Dermis microvascular lymphatic vessel endothelial cell (primary cell): ENCODE measurements at regions not wholly inside any gene's neighbourhood (a gene's known extent, or its start where the extent isn't known, plus 50 kb on each side); places are given as distances from the start of the nearest gene placed in this dataset.

Experiments used
- DNase-seq, 2 donors: peaks; one replicate each; pipeline versions ENCODE4 v3.0.0 to v3.0.0-alpha.2; 2010; ENCODE audit warnings: low read depth in 2 of 2

DNA sequence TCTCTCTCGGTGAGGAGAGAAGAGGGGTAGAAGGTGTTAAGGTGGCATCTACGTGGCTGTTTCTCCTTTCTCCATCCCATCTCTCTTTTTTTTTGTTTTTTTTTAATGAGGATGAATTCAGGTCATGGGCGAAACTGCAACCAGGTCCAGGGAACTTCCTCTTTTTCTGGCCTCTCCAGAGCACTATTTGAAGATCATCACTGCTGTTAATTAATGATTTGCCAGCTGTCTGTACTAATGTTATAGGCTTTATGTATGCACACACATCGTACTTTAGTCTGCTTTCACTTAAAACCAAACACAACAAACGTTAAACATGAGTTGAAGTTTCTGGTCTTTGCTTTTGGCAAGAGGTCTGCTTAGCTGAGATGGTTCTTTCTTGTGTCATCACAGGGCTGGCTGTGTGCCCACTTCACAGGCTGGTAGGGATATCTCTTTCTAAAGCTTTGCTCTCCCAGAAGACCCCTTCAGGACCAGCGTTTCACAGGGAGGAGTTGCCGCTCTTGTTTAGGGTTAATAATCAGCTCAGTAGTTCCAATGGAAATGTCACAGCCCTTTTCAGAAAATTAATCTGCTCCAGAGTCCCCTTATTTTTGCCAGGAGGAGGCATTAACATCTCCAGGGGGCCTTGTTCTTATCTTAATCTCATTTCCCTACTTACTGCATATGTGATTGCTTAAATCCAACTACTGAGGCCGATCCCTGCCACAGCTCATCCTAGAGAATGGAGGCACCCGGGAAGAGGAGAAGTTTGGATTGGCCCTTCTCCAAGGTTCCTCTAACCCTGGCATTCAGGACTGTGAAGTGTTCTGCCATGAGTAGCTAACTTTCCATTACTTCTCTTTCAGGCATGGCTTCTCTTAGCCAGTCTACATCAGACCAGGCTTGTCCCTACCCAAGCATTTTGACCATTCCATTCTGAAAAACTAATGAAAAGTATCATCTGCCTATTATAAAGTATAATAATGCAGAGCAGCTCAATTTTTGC lies 273.9 kb upstream of the NFE2L3 start:
- DNase-seq, result no peak

DNA sequence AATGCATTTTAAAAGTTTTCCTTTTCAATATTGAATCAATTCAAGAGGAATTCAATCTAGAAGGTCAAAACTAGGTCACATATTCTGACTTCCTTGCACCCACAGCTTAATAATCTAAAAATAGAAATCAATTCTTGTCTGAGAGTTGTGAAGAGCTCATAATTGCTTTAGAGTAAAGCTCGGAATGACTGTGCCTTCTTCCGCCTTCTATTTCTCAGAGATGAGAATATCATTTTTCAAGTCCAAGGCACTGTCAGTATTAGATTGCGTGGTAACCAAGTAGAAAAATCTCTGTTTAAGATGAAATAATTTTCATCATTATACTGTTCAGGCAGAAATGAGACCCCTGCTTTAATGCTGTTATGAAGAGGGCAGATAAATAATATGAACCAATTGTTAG lies 272.2 kb upstream of the NFE2L3 start:
- DNase-seq, result no peak

DNA sequence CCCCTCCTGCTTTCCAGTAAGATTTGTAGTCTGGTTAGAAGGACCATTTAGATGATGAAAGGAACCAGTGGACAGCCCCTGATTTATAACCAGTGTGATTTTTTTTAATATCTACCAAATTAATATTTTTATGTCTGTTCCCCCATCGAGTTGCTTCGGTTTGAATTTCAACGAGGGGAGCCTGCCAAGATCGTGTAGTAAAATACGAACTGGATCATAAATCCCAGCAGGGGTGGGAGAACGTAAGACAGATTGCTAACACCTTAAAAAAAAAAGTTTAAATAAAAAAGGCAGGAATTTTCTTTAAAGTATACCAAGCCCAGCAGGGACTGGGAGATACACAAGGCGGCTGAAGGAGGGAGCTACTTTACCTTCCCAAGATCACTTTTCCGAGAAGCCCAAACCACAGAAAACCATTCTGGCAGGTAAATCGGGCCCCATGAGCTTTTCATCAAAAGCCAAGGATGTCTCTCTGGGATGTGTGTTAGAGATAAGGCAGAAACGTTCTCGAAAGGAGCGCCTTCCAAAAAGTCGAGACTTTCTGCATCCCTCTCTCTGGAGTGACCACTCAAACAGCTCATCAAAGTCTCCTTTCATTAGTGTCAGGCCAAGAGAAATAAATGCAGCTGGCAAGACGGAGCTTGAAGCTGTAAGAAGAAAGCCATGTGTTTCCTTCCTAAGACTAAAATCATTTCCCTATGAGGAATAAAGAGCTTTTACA lies 270.5 kb upstream of the NFE2L3 start:
- DNase-seq, result no peak

DNA sequence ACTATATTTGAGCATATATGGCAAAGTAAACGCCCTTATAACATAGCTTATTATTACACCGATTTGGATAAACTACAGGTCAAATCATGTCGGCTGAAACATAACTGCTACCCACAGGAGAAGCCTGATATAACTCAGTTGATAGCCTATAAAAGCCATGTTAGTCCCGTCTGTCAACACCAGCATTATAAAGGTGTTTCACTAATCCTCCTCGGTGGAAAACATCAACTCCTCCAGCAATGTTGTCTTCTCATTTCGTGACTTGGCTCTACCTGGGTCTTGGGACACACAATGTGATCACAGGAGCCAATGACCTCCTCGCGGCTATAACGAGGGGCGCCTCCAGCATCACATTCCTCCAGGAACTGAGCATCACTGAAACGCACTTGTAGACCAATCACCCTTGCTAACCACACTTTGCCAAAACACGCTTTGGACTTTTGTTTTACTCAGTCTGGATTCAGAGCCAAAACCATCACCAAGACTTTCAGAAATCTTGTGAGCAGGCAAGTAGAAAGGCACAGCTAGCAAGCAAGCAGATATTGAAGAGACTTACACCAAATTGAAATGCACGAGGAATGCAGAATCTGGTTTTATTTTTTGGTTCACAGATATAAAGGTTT lies 269.7 kb upstream of the NFE2L3 start:
- DNase-seq, result no peak

DNA sequence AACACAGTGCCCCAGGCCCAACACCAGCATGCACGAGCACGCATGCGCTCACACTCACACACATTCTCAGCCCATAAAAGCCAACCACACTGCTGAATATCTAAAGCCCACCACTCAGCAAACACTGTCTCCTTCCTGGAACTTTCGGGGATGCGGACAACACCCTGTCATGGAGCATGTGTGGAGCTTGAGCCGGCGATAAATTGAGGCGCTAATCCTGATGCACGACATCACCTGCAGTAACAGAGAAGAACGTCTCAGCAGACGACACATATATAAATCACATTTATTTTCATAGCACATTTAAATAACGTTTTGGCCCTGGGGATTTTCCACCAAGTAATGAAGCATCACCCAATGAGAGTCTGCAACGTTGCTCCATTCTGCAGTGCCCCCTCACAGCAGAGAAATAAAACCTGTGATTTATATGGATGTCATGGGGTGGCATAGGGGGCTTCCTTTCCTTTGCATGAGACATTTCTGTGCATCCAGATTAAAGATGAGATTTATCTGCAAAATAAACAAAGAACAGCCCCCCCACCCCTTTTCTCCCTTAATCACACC lies 267.7 kb upstream of the NFE2L3 start:
- DNase-seq, result no peak

DNA sequence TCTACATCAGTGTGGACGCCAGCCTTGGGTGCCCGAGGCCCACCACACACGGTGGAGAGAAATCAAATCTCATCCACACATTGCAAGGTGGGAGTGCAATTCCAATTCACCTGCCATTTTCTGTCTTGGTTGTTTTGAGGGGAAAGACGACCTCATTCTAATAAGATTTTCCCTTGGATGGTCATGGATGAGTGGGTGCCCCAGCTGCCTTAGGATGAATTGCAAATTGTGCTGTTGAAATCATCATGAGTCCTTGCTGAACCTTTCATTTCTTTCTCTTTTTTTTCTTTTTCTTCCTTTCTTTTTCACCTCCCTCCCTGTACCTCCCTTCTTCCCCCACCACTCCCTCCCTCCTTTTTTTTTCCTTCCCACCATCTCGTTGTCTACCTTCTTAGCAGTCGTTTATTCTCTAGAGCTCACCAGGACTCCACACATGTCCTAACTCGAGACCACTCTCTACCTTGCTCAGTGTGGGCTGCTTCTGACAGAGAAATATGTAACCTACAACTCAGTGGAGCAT lies 266.9 kb upstream of the NFE2L3 start:
- DNase-seq, result no peak

DNA sequence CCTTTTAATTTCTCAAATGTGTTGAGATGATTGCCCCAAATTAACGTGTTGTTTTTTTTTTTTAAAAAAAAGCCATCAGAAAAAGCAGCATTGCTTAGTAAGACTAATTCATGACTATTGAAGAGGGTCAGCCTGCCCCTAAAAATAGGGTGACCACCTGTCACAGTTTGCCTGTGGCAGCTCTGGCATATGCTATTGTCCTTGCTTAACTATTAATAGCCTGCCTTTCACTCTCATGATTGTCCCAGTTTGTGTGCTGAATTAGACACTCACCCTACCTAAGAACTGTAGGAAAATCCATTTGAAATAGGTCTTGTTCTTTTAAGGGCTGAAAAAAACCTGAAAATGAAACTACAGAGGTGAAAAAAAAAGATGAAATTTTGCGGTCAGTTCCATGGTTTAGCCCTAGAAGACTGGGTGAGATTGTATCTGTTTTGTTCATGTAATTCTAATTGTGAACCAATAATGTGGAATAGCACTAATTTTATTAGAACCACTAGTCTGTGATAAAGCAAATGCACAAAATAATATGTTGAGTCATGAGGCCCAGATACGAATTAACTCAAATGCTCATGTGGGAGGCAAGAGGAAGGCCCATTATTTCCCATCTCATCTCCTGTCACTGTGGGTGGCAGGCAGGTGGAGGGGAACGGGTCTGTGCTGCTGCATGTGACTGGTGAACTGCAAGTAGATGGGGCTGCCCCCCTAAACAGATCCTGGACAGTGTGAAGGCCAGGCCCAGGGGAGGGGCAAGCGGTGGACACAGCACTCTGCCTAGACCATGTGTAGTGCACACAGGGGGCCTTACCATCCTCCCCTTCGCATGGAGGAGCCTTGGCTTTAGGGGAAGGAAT lies 265.4 kb upstream of the NFE2L3 start:
- no peak for DNase-seq

DNA sequence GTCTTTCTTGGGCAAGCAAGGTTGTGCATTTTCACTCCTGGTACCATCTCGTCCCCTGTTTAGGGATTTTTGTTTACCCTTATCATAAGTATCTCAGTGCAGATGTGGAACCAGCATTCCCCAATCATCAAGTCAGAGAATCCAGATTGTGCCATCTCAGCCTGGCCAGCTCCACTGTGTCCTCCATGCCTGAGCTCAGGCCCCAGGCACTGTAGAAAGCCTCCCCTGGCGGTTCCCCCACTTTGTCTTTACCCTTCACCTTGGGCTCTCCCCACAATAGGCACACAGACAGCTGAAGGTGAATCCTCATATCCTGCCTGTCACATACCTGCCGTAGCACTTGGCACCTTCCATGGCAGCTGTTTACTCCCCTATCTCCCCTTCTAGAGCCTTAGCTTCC lies 264.7 kb upstream of the NFE2L3 start:
- DNase-seq, result no peak

DNA sequence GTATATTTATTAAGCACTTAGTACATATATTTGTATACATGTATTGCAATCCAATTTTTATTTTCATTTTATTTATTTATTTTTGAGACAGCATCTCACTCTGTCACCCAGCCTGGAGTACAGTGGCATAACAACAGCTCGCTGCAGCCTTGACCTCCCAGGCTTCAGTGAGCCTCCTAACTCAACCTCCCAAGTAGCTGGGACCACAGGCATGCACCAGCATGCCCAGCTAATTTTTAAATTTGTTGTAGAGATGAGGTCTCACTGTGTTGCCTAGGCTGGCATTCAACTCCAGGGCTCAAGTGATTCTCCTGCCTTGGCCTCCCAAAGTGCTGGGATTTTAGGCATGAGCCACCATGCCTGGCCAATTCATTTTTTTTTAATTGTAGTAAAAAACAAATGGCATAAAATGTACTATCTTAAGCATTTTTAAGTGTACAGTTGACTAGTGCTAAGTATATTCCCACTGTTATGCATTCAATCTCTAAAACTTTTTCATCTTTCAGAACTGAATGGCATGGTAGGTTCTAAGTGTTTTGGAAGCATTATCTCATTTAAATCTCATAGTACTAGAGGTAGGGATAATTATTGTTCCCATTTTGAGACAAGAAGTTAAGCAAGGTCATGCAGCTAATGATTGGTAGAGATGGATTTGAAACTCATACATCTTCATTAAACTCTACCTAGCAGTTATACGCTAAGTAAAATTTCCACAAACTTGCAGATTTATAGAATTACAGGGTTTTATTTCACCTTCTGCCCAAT lies 264.0 kb upstream of the NFE2L3 start:
- no peak for DNase-seq

DNA sequence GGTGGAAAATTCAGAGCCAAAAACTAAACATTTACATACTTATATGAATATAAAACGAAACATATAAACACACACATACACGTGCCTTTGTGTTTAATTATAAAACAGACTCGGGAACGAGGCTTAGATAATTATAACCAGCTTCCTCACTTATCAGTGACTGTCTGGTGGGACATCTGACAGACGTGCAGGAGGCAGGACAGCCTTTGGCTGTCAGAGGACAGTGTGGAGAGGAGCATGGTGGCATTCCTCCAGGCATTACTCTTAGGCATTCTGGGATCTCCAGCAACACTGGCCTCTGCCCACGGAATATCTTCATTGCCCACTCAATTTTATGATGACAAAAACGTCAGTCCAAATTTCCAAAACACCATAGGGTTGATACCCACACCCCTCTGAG lies 262.2 kb upstream of the NFE2L3 start:
- no peak for DNase-seq

DNA sequence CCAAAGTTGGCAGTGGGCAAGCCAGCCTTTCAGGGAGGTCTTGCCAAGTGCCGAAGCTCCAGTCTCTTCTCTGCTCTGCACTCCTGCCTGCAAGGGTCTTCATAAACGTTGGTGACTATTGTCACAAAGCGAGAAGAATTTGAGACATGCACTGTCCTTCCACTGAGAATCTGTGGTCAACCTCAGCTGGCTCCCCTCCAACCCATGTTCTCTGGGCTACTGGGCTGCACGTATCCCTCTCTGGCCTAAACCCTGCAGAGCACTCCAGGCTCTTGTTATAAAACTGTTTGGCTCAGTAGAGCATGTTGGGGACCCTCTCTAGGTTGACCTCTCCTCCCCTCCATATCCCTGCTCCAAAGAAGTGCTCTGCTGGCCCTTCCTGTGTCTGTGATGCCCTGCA lies 260.4 kb upstream of the NFE2L3 start:
- no peak for DNase-seq

DNA sequence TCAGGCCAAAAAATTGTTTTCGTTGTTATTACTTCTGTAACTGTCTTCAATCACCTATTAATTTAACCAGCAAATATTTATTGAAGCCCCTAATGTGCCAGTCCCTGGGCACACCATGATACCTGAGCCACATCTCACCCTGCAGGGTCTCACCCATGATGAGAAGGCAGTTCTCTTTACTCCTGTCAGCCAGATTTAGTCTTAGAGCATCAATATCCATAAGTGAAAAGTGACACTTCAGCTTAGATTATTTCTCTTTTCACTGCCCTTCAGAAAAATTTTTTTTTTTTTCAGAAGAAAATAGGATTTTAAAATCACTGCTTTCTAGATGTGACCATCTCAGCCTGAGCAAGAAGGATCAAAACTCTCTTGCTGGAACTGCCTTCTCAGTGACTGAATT lies 258.6 kb upstream of the NFE2L3 start:
- no peak for DNase-seq

DNA sequence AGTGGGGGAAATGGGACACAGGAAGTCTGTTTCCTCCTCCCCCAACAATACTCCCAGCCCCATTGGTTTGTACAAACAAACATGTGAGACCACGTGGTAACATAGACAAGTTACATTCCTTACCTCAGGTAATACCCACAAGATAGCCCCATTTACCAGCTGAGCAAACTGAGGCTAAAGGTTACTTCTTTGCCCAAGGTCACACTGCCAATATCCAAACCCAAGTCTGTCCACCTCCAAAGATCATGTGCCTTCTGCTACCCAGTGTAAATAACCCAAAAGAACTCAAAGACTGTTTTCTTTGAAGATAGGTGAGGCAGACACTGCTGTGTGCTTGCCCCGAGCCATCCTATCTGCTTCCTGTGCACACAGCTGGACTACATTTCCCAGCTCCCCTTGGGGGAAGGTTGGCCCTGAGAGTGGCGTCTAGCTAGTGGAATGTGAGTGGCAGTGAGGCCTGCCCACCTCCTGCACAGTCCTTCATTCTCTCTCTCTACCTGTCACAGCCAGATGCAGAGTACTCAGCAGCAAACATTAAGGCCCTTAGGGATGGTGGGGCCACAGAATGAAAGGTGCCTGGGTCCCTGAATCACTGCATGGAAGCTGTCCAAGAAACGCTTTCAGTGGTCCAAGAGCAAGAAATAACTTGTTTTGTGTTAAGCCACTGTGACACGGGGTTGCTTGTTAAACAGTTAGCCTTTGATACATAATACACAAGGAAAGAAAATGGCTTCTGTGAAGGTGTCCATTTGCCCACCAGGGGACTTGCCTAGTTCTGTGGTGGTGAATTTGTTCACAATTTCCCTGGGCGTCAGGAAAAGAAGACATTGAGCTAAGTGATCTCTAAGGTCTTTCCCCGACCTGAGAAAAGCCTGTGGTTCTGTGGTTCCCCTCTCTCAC lies 257.7 kb upstream of the NFE2L3 start:
- DNase-seq, result peak in 1 of 2 donors; percentile 8

DNA sequence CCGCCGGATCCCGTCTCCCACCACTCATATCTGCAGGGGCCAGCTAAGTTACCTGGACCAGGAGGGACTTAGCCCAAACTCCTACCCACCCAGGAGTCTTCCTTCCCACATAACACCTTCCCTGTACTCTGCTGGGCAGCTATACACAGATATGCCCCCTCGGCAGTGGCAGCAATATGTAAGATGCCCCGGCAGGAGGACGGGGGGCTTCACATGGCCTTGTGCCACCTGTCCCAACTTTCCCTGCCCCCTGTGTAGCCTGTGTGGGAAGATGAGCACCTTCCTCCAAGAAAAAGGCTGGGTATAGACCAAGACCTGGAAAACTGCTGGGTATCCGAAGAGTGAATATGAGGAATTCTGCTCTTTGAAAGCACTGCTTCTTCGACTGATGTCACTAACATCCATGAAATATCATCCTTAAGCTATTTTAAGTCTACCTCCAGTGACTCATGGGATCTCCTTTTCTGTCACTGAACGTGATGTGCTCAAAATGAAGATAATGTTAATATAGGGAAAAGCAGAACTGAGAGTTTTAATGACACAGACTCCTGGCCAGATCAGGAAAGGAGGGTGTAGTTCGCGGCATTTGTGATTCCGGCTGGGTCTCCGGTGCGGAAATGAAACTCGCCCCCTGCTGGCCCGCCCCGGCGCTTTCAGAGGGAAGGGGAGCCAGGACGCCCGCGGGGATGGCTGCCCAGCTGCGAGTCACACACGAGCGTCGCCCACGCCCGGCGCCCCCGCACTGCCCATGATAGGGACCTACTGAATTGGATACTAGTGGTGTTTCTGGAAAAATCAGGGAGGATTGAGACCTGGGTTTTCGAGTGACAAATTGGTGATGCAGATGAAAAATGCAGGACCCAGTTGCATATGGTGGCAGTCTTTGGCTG lies 256.9 kb upstream of the NFE2L3 start:
- DNase-seq, result peak; percentile 10 to 19

DNA sequence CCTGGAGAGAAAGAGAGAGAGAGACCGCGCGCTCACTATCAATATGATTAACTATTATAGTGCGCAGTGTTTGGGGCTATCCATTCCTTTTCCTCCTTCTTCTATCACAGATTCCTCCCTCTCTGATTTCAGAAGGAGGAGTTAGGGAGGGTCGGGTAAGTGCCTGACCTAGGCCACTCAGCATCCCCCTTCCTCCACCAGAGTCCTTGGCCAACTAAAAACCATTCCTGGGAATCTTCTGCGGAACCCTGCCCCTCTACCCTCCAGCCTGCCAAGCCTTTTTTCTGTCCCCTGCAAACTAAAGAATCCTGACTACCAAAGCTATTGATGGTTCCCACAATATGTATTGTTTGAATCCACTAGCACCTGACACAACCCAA lies 256.2 kb upstream of the NFE2L3 start:
- DNase-seq, result no peak

DNA sequence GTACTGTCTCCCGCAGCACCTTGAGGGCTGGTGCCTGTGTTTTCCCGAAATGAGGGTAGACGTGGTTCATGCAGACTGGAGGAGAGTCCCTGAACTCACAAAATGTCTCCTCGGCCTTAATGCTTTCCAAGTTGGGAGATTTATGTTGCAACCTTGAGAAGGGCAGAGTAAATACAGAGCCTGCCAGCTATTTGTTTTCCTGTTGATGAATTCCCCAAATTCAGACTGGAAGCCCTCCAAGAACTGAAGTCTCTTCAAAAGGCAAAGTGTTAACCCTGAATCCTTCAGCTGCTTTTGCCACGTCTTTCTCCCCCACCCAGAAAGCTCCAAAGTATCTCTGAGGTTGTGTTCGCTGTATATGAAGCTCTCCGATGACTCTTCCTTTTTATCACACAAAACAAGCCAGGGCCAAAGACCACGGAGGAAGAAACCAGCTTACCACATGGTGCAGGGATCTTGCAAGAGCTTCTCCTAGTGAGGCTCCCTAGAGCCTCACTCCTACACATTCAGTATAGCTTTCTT lies 254.7 kb upstream of the NFE2L3 start:
- no peak for DNase-seq

DNA sequence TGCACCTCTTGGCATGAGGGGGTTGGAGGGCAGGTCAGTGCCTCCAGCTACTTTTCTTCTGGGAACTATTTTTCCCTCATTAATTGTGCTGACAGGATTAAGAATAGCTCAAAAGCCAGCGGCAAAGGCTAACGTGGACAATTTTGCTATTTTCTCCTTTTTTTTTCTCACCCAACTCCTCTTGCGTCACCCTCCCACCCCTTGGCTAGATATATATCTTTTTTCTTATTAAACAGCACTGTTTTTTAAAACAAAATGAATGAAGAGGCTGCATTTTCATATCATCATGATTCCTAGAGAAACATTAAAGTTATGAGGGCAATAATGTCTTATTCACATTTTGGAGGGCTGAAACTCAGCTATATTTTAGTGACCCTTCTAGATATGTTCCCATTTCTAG lies 251.8 kb upstream of the NFE2L3 start:
- no peak for DNase-seq

DNA sequence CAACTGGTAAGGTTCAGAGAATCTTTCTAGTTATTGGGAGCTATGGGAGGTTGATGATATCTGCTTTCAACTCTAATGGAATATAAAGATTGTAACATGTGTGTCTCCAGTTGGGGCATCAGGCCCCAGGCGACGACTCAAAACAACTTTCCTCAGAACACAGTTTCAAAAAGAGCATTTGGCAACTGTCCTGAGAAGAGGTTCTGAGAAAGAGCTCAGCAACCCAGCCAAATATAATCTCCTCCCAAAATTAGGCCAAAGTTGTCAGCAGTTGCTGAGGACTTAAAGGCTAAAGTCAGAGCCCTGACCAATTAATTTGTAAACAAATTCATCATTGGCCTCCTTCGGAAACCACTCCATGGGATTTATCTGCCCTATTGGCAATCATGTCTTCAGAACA lies 251.1 kb upstream of the NFE2L3 start:
- DNase-seq, result no peak
